DOHH2 (cell line): ENCODE measurements at regions not wholly inside any gene's neighbourhood (a gene's known extent, or its start where the extent isn't known, plus 50 kb on each side); places are given as distances from the start of the nearest gene placed in this dataset.

Experiments used
- H3F3A ChIP-seq: fragments of 200-600 bp; sonication (generic), shearing (Covaris generic); 2 replicates; pipeline ENCODE4 v1.6.0; 2016; ENCODE audit warnings: antibody characterized with exemption, mild to moderate bottlenecking; ENCODE audit not compliant: control insufficient read depth, insufficient read depth
- H3K27ac ChIP-seq: fragments of 200-600 bp; sonication (generic); 2 replicates; pipeline ENCODE4 v1.5.1; 2014; ENCODE audit warnings: low read depth, mild to moderate bottlenecking, low read length, moderate library complexity
- H3K27me3 ChIP-seq: fragments of 200-600 bp; sonication (generic); 2 replicates; pipeline ENCODE4 v1.6.1; 2014; ENCODE audit warnings: mild to moderate bottlenecking, low read length, mixed read lengths; ENCODE audit not compliant: control insufficient read depth
- H3K36me3 ChIP-seq: fragments of 200-600 bp; sonication (generic); 2 replicates; pipeline ENCODE4 v1.6.1; 2014; ENCODE audit warnings: mild to moderate bottlenecking, low read length, moderate library complexity, mixed read lengths; ENCODE audit not compliant: control insufficient read depth
- H3K4me1 ChIP-seq: fragments of 200-600 bp; sonication (generic); 2 replicates; pipeline ENCODE4 v1.6.1; 2014; ENCODE audit warnings: mild to moderate bottlenecking, low read length, mixed read lengths; ENCODE audit not compliant: control insufficient read depth
- H3K4me2 ChIP-seq: fragments of 200-600 bp; sonication (generic); 2 replicates; pipeline ENCODE4 v1.6.0; 2014; ENCODE audit warnings: mild to moderate bottlenecking, low read length, moderate library complexity
- H3K4me3 ChIP-seq: fragments of 200-600 bp; sonication (generic); 2 replicates; pipeline ENCODE4 v1.5.1; 2014; ENCODE audit warnings: mild to moderate bottlenecking, low read length, mixed read lengths
- H3K79me2 ChIP-seq: fragments of 200-600 bp; sonication (generic); 2 replicates; pipeline ENCODE4 v1.6.1; 2014; ENCODE audit warnings: mild to moderate bottlenecking, low read length, mixed read lengths; ENCODE audit not compliant: control insufficient read depth
- H3K9me2 ChIP-seq: fragments of 200-600 bp; sonication (generic); replicated peaks from 2 replicates; pipeline ENCODE4 v1.6.1; 2014; ENCODE audit warnings: mild to moderate bottlenecking, low read length, mixed read lengths; ENCODE audit not compliant: control insufficient read depth
- H3K9me3 ChIP-seq: fragments of 200-600 bp; sonication (generic); 2 replicates; pipeline ENCODE4 v1.6.1; 2014; ENCODE audit warnings: antibody characterized with exemption, low read length, mixed read lengths; ENCODE audit not compliant: control insufficient read depth, insufficient read depth
- H4K20me1 ChIP-seq: fragments of 200-600 bp; sonication (generic); 2 replicates; pipeline ENCODE4 v1.6.0; 2014; ENCODE audit warnings: low read depth, mild to moderate bottlenecking, antibody characterized with exemption, low read length, moderate library complexity; ENCODE audit not compliant: control insufficient read depth, insufficient read depth
- EZH2phosphoT487 ChIP-seq: fragments of 200-600 bp; sonication (generic); IDR thresholded peaks from 2 replicates; pipeline ENCODE4 v1.6.1; 2017; ENCODE audit warnings: borderline replicate concordance, mild to moderate bottlenecking, antibody characterized with exemption, low read length, moderate library complexity, mixed read lengths
- TF ChIP-seq, protein P1 (sequence below): fragments of 200-600 bp; sonication (generic); IDR thresholded peaks from one replicate; pipeline ENCODE4 v1.5.1; 2014; ENCODE audit warnings: antibody characterized with exemption, mild to moderate bottlenecking, low read depth, low read length; ENCODE audit not compliant: poor library complexity, severe bottlenecking

DNA sequence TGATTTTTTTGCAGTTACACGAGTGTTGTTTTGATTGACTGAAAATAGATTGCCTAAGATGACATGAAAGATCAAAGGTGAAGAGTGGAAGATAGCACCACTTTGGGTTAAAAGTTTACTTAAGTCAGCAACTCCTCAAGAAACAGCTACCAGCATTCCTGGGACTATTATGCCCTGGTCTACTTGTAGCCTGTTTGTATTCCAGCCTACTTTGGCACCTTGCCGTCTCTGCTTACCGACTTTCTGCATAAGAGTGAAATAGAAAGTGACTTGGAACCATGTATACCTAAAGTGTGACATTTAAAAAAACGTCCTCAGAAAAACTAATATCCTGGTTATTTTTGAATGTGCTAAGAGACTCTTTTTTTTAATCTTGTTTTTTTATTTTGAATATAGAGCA lies 631.5 kb upstream of the PTBP2 start:
- no peaks in the 10 kb centered on the region for H3K36me3 ChIP-seq

DNA sequence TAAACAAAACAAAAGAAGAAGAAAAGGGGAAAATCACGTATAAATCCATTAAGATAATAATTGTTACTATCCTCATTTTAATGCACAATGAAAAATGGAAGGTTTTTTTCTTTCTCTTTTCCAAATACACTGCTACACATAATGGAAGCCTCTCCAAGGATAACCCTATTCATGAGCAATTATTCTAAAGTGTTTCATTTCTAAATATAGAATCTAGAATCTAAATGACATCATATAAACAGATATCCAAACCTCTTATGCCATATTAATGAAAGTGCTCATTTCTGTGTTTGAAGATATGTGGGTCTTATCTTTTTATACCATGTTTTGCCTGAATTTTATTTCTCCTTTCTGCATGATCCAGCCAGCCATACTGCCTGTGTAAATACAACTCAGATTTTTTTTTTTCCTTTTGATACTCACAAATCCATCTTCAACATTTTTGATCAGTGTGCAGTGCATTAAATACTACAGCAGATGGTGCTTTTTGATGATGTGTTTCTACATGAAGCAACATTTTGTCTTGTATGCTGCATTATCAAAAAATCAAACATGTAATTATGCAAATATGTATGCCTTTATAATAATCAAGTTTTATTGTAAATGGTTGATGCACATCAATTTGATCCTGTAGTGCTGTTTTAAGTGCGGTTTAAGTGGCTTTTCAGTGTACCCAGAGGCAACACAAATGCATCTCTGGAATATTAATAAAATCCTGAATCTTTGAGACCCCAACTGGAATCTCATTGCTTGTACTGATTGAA lies 625.6 kb upstream of the PTBP2 start:
- Histone ChIP-seq H3K9me2 (no peaks in the 10 kb centered on the region), H3K4me1 (no peaks in the 10 kb centered on the region), H3K36me3 (no peaks in the 10 kb centered on the region), H3K9me3 (no peaks in the 10 kb centered on the region), H3K27ac (no peak overlapping the region), H3K79me2 (no peaks in the 10 kb centered on the region), H4K20me1 (no peaks in the 10 kb centered on the region), H3F3A (no peaks in the 10 kb centered on the region), H3K4me3 (no peak overlapping the region), H3K27me3 (no peaks in the 10 kb centered on the region), H3K4me2 (no peak overlapping the region)
- TF ChIP-seq EZH2phosphoT487 = no peak
- TF ChIP-seq, protein P1, sequence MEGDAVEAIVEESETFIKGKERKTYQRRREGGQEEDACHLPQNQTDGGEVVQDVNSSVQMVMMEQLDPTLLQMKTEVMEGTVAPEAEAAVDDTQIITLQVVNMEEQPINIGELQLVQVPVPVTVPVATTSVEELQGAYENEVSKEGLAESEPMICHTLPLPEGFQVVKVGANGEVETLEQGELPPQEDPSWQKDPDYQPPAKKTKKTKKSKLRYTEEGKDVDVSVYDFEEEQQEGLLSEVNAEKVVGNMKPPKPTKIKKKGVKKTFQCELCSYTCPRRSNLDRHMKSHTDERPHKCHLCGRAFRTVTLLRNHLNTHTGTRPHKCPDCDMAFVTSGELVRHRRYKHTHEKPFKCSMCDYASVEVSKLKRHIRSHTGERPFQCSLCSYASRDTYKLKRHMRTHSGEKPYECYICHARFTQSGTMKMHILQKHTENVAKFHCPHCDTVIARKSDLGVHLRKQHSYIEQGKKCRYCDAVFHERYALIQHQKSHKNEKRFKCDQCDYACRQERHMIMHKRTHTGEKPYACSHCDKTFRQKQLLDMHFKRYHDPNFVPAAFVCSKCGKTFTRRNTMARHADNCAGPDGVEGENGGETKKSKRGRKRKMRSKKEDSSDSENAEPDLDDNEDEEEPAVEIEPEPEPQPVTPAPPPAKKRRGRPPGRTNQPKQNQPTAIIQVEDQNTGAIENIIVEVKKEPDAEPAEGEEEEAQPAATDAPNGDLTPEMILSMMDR = no peak

More for the DNA sequence above, 631.5 kb upstream of the PTBP2 start:
- no peak overlapping the region for H3K4me3 ChIP-seq
- no peaks in the 10 kb centered on the region for H4K20me1 ChIP-seq
- no peaks in the 10 kb centered on the region for H3K9me3 ChIP-seq
- H3K27ac ChIP-seq = no peak overlapping the region
- no peak for TF ChIP-seq EZH2phosphoT487
- no peaks in the 10 kb centered on the region for H3F3A ChIP-seq
- no peak overlapping the region for H3K4me2 ChIP-seq
- no peaks in the 10 kb centered on the region for H3K79me2 ChIP-seq
- no peaks in the 10 kb centered on the region for H3K9me2 ChIP-seq
- H3K27me3 ChIP-seq = no peaks in the 10 kb centered on the region
- no peaks in the 10 kb centered on the region for H3K4me1 ChIP-seq

DNA sequence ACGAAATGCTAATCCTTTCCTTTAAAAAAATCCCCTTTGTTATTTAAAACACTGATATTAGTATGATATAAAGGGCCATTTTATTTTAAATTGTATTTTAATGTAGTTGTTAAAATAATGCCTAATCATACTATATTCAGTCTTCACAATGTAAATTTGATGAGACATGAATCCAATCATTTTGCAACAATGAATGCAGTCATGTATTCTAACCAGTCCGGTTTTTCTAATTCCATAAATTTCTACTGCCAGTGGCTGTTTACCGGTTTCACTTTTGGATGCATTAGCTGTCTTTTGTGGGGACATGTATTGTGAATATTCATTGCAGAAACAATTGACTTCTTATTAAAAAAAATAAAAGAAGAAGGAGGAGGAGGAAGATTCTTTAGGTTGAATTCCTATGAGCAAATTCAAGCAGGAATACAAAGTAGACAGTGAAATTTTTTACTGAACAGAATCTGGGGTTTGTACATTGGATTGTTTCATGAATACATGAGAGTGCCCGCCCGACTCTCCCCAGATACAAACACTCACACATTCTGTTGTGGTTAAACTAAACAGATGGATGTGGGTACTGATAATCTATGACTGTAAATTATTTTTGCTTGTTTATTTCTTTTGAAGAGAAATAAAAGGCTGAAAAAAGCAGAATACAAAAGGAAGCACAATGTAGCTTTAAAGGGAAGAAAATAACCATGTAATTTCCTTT lies 624.8 kb upstream of the PTBP2 start:
- no peaks in the 10 kb centered on the region for H3K9me2 ChIP-seq
- no peaks in the 10 kb centered on the region for H3K36me3 ChIP-seq
- H3K27me3 ChIP-seq = no peaks in the 10 kb centered on the region
- H3K4me2 ChIP-seq = no peak overlapping the region
- no peaks in the 10 kb centered on the region for H3K4me1 ChIP-seq
- no peak for TF ChIP-seq EZH2phosphoT487
- TF ChIP-seq, protein P1 = no peak
- no peaks in the 10 kb centered on the region for H3K79me2 ChIP-seq
- H3K9me3 ChIP-seq = no peaks in the 10 kb centered on the region
- H4K20me1 ChIP-seq = no peaks in the 10 kb centered on the region
- no peak overlapping the region for H3K27ac ChIP-seq
- no peaks in the 10 kb centered on the region for H3F3A ChIP-seq
- H3K4me3 ChIP-seq = no peak overlapping the region

DNA sequence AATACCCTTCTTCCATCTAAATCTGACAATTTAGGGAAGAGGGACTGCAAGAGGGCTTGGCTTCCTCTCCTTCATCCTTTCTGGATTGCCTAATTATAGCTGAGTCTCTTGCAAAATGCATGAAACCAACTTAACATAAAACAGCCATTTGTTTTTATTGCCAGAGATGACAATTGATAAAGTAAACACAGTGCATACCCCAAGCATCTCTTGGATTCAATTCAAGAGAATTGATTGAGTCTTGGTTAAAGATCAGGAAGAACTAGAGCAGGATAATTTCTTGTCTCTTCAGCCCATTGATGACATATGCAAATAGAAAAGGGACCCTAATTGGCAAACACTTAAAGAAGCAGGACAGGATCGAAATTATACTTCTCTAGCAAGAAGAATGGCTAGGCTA lies 617.1 kb upstream of the PTBP2 start:
- H3K4me1 ChIP-seq = no peaks in the 10 kb centered on the region
- no peak overlapping the region for H3K4me2 ChIP-seq
- no peaks in the 10 kb centered on the region for H3K36me3 ChIP-seq
- H3F3A ChIP-seq = no peaks in the 10 kb centered on the region
- H3K4me3 ChIP-seq = no peak overlapping the region
- H3K9me2 ChIP-seq = no peaks in the 10 kb centered on the region
- TF ChIP-seq, protein P1 = no peak
- TF ChIP-seq EZH2phosphoT487 = no peak
- H4K20me1 ChIP-seq = no peaks in the 10 kb centered on the region
- H3K27me3 ChIP-seq = no peaks in the 10 kb centered on the region
- no peaks in the 10 kb centered on the region for H3K9me3 ChIP-seq
- no peak overlapping the region for H3K27ac ChIP-seq
- H3K79me2 ChIP-seq = no peaks in the 10 kb centered on the region
